ENCODE measurements at regions not wholly inside any gene's neighbourhood (a gene's known extent, or its start where the extent isn't known, plus 50 kb on each side); places are given as distances from the start of the nearest gene placed in this dataset.
"Not testable (repeated sequence)": the region's sequence is repeated elsewhere in the genome, so short reads cannot be mapped to it uniquely, and the experiment has no call there.

DNA sequence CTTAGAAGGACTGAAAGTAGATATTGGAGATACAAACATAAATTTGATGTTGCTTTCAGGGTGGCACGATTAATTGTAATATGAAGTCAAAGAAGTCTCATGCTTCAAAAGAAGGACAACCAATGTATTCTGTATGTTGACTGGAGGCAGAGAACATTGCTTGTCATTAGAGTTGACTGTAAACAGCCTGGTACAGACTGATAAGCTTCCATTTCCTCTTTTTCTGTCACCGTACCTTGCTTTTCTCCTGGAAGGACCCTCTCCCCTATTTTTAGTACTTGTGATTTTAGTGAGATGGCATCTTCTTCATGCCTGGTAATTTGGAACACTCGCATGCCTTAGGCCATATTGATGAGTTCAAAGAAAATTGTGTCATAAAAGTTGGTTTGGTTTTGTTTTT, 809.4 kb downstream of the PRELID2 start:
- no peaks in the 10 kb centered on the region for H3K4me1 Mint-ChIP-seq (ENCODE audit: low read depth)
- no peak overlapping the region for H3K4me3 Mint-ChIP-seq
- H3K27me3 Mint-ChIP-seq, result no peaks in the 10 kb centered on the region
- H3K9me3 Mint-ChIP-seq, result peaks cover 8% of the 10 kb centered on the region
- H3K36me3 Mint-ChIP-seq (ENCODE audit: low read depth), result no peaks in the 10 kb centered on the region
- no peak overlapping the region for H3K27ac Mint-ChIP-seq
- DNase-seq, result no peak

DNA sequence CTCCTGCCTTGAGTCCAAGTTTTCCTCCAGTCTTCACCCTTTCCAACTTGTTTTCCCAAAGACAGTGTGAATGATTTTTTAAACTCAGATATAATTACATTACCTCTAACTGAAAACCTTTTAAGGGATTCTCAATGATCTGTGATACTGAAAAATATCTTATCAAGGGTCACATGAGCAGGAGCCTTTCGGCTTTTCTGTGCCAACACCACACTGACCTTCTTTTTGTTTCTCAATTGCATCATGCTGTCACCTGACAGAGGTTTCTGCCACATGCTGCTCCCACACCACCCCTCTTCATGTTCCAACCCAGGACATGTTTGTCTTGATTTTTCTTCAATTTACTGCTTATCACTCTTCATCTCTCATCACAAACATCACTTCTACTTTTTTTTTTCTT, 820.0 kb downstream of the PRELID2 start:
- no peaks in the 10 kb centered on the region for H3K27me3 Mint-ChIP-seq
- no peaks in the 10 kb centered on the region for H3K9me3 Mint-ChIP-seq
- no peak for DNase-seq
- H3K4me1 Mint-ChIP-seq (ENCODE audit: low read depth), result no peaks in the 10 kb centered on the region
- no peaks in the 10 kb centered on the region for H3K36me3 Mint-ChIP-seq (ENCODE audit: low read depth)
- no peak overlapping the region for H3K27ac Mint-ChIP-seq
- no peak overlapping the region for H3K4me3 Mint-ChIP-seq

DNA sequence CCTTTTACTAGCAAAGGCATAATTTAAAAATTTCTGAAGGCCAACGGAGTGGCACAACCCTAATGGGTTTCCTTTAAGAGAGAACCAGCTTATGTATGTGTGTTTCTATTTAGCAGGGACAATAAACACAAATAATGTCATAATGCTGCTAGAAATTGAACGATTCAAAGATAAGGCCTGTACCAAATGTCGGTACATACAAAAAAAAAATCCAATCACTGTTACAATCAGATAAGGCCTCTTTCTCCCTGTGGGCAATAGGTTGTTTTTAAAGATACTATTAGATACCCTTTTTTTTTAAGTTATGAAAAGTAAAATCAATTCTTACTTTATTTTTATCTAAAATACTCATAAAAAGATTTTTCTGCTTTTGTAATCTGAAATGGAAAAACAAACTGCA, 821.0 kb downstream of the PRELID2 start:
- Mint-ChIP-seq H3K36me3 (ENCODE audit: low read depth) (no peaks in the 10 kb centered on the region), H3K27me3 (no peaks in the 10 kb centered on the region), H3K9me3 (no peaks in the 10 kb centered on the region), H3K4me1 (ENCODE audit: low read depth) (no peaks in the 10 kb centered on the region), H3K4me3 (no peak overlapping the region), H3K27ac (no peak overlapping the region)
- DNase-seq, result no peak

DNA sequence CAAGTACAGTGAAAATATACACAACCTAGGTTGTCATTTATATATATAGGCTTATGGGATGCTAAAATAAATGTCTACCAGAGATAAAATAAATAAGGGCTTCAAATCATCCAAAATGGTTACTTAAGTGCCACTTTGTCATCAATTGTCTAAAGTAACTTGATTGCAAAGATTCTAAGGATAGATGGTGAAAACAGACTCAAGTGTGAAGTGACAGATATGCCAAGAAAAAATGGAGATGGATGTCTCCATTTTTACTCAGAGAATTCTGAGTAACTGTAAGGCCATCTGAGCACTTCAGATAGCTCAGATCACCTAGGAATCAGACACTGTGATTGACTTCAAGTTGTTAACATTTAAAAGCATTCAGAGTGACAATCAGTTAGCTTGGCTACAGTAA, 824.3 kb downstream of the PRELID2 start:
- H3K27me3 Mint-ChIP-seq, result no peaks in the 10 kb centered on the region
- no peaks in the 10 kb centered on the region for H3K4me1 Mint-ChIP-seq (ENCODE audit: low read depth)
- no peak overlapping the region for H3K4me3 Mint-ChIP-seq
- no peak overlapping the region for H3K27ac Mint-ChIP-seq
- H3K36me3 Mint-ChIP-seq (ENCODE audit: low read depth), result no peaks in the 10 kb centered on the region
- H3K9me3 Mint-ChIP-seq, result peaks cover 3% of the 10 kb centered on the region
- DNase-seq, result no peak

DNA sequence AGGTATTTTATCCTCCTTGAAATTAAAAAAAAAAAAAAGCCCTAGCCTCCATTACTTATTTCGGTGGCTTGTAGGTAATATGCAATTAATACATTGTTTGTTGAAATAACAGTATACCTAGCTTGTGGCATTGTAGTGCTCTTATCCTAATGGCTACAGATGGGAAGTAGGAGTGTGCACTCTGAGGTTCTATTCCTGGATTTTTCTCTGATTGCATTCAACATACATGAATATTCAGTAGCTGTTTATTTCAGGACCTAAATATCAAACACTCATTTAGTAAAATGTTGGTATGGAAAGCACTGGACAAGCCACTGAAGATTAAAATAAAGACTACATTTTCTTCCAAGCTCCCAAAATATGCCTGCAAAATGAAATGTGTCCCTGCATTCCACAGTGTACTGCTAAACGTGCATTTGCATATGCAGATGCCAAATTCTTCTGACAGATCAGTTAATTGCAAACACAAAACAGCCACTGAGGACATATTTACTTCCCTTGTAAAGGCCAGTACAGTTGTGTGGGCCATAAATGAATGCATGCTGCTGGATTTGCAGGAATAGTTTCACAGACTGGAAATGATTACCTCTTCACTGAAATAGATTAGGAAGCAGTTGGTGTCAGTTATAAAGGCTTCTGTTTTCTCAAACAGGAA, 826.1 kb downstream of the PRELID2 start:
- Mint-ChIP-seq H3K27ac (no peak overlapping the region), H3K4me1 (ENCODE audit: low read depth) (no peaks in the 10 kb centered on the region), H3K27me3 (no peaks in the 10 kb centered on the region), H3K4me3 (no peak overlapping the region), H3K36me3 (ENCODE audit: low read depth) (no peaks in the 10 kb centered on the region), H3K9me3 (peaks cover 8% of the 10 kb centered on the region)
- DNase-seq, result no peak

DNA sequence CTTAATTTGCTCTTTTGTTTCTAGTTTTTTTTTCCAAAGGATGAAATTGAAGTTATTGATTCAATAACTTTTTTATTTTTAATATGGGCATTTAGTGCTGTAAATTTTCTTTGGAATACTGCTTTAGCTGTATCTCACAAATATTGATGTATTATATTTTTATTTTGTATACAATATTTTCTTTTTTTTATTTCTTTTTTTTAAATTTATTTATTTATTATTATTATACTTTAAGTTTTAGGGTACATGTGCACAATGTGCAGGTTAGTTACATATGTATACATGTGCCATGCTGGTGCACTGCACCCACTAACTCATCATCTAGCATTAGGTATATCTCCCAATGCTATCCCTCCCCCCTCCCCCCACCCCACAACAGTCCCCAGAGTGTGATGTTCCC, 823.7 kb downstream of the KCTD16 start:
- not testable (repeated sequence) for H3K27ac Mint-ChIP-seq; H3K36me3 Mint-ChIP-seq (ENCODE audit: low read depth); H3K27me3 Mint-ChIP-seq; H3K4me1 Mint-ChIP-seq (ENCODE audit: low read depth); H3K4me3 Mint-ChIP-seq; DNase-seq
- peaks cover 16% of the 10 kb centered on the region for H3K9me3 Mint-ChIP-seq

DNA sequence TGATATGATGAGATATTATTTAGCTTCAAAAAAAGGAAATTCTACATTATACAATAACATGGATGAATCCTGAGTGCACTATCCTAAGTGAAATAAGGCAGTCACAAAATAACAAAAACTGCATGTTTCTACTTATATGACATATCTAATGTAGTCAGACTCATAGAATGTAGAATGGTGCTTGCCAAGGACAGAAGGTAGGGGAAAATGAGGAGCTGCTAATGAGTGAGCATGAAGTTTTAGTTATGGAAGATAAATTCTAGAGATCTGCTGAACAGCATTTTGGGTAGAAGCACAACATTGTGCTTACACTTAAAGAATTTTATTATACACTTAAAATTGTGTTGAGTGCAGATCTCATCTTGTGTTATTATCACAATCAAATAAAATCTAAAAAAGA, 812.4 kb downstream of the KCTD16 start:
- no peak for DNase-seq
- H3K27ac Mint-ChIP-seq, result no peak overlapping the region
- H3K9me3 Mint-ChIP-seq, result peaks cover 19% of the 10 kb centered on the region
- no peaks in the 10 kb centered on the region for H3K27me3 Mint-ChIP-seq
- no peak overlapping the region for H3K4me3 Mint-ChIP-seq
- H3K4me1 Mint-ChIP-seq (ENCODE audit: low read depth), result no peaks in the 10 kb centered on the region
- no peaks in the 10 kb centered on the region for H3K36me3 Mint-ChIP-seq (ENCODE audit: low read depth)

DNA sequence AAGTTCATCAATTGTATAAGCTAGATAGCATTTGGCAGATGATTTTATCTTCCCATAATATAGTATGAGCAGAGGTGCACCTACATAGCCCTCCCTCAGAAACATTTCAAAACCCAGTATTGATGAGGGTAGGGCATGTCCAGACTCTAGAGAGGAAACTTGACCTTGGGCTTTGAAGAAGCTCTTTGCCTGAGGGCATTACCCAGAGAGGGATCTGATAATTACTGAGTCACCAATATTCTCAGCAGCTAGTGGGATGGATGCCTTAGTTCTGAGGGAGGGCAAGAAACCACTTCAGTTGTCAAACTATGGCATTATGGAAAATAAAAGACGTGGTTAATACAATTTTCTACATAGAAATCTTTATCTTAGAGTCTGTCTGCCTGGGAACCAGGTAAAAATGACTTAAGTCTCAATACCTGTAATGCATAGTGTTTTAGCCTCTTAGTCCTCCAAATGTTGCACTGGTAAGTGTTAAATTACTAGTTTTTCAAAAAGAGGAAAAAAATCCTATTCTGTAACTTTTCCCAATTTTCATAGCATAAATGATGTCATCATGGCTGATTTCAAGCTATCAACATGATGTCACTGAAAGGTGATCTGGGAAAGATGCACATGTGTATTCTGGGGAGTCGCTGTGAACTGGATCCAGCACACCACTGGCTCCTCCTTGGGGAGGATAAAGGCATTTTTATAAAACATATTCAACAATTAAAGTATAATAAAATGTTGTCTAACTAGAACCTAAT, 809.0 kb downstream of the KCTD16 start:
- peaks cover 7% of the 10 kb centered on the region for H3K9me3 Mint-ChIP-seq
- no peak overlapping the region for H3K4me3 Mint-ChIP-seq
- H3K36me3 Mint-ChIP-seq (ENCODE audit: low read depth), result no peaks in the 10 kb centered on the region
- H3K27me3 Mint-ChIP-seq, result no peaks in the 10 kb centered on the region
- no peak overlapping the region for H3K27ac Mint-ChIP-seq
- no peak for DNase-seq
- no peaks in the 10 kb centered on the region for H3K4me1 Mint-ChIP-seq (ENCODE audit: low read depth)

DNA sequence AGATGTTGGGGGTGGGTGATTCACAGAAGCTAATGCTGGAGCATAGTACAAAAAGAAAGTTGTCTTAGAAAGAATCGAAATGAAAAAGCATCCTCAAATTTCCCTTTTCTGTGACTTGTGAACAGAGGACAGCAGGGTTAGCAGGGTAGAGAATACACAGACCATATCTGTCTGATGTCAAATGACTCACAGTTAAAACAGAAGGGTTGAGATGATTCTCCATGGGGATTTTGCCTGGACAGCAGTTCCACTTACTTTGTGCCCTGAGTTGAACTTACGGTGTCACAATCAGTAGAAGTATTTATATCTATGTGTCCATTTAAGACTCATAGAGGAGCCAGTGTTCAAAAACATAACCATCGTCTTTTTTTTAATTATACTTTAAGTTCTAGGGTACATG, 801.6 kb downstream of the KCTD16 start:
- DNase-seq, result no peak
- H3K4me1 Mint-ChIP-seq (ENCODE audit: low read depth), result no peaks in the 10 kb centered on the region
- no peak overlapping the region for H3K27ac Mint-ChIP-seq
- no peaks in the 10 kb centered on the region for H3K27me3 Mint-ChIP-seq
- peaks cover 20% of the 10 kb centered on the region for H3K9me3 Mint-ChIP-seq
- no peak overlapping the region for H3K4me3 Mint-ChIP-seq
- no peaks in the 10 kb centered on the region for H3K36me3 Mint-ChIP-seq (ENCODE audit: low read depth)

DNA sequence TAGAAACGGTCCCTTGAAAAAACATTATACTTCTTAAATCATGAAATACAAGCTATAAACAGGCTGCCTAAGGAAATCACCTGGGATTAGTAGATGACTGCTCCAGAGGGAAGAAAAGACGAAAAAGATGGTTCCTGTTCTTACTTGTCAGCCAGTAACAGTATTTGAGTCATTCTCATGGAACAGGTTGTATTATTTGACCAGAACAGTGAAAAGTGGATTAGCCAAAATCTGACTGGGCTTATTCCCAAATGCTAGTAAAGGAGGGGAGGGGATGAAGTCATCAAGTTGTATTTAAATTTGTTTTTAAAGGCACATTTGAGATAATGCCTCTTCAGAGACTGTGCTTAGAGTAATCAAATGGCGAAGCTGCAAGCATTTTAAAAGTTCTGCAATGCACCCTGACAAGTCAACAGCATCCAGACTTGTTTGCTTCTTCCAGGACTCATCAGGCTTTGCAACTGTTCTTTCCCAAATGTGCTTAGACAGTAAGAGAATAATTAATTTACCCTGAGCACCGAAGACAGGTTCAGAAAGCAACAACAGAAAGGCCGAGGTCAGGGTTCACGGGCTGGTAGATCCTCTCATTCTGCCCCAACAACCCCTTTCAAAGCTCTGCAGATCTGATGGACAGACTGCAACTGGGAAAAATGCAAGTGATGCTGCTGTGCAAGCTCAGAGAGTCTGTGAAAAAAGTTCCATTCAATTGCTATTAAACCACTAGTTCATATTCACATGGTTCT, 800.6 kb downstream of the KCTD16 start:
- Mint-ChIP-seq H3K27me3 (no peaks in the 10 kb centered on the region), H3K36me3 (ENCODE audit: low read depth) (no peaks in the 10 kb centered on the region), H3K4me1 (ENCODE audit: low read depth) (no peaks in the 10 kb centered on the region), H3K4me3 (no peak overlapping the region), H3K9me3 (peaks cover 21% of the 10 kb centered on the region), H3K27ac (no peak overlapping the region)
- DNase-seq, result no peak

DNA sequence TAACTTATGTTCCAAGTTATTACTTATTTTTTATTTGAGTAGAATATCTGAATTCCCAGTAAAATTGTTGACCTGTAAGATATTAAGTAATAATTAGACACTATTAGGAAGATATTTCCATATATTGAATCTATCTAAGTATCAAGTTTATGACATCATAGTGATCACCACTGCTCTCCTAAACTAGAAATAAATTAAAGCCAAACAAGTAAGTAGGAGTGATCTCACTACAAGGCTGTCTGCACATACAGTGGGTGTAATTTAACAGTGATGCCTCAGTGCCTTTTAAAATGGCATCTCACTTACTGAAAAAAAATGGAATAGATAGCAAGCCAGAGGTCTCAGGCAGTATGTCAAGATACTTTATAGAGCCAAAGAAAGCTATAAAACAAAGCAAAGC, 789.6 kb downstream of the KCTD16 start:
- Mint-ChIP-seq H3K27ac (no peak overlapping the region), H3K27me3 (no peaks in the 10 kb centered on the region), H3K9me3 (peaks cover 3% of the 10 kb centered on the region), H3K36me3 (ENCODE audit: low read depth) (no peaks in the 10 kb centered on the region), H3K4me1 (ENCODE audit: low read depth) (no peaks in the 10 kb centered on the region), H3K4me3 (no peak overlapping the region)
- no peak for DNase-seq

DNA sequence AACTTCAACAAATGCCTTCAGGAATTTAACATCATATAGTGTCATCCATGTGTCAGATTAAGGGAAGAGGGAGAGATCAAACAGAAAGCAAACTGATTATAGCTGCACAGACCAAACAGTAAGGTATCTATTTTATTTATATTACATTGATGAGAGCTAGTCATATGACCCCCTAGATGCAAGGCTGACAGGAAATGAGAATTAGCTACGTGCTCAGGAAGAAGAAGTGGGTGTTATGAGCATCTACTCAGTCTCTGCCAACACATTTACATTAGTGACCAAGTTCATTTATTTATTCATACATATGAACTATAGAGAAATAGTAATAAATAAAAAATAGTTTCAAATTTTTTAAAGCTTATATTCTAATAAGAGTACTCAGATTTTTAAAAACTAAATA, 787.3 kb downstream of the KCTD16 start:
- no peak overlapping the region for H3K4me3 Mint-ChIP-seq
- no peaks in the 10 kb centered on the region for H3K27me3 Mint-ChIP-seq
- H3K9me3 Mint-ChIP-seq, result peaks cover 3% of the 10 kb centered on the region
- no peak for DNase-seq
- H3K27ac Mint-ChIP-seq, result no peak overlapping the region
- H3K36me3 Mint-ChIP-seq (ENCODE audit: low read depth), result no peaks in the 10 kb centered on the region
- no peaks in the 10 kb centered on the region for H3K4me1 Mint-ChIP-seq (ENCODE audit: low read depth)

DNA sequence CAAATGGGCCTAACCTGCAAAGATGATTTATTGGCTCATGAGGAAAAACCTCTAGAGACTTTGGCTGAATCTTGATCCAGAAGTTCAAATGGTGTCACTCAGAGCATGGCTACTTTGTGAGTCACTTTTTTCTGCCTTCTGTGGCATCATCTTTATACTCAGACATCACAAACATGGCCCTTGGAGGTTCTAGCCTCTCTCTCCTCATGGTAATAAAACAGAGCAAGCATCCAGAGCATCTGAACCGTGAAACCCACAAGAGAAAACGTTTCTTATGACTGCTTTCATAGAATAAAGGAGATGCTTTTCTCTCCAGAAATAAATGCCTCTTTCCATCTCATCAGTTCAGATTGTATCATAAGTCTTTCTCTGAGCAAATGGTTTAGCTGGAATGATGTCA, 780.3 kb downstream of the KCTD16 start:
- DNase-seq, result no peak
- Mint-ChIP-seq H3K27me3 (no peaks in the 10 kb centered on the region), H3K36me3 (ENCODE audit: low read depth) (no peaks in the 10 kb centered on the region), H3K27ac (no peak overlapping the region), H3K4me3 (no peak overlapping the region), H3K4me1 (ENCODE audit: low read depth) (no peaks in the 10 kb centered on the region), H3K9me3 (peaks cover 5% of the 10 kb centered on the region)

DNA sequence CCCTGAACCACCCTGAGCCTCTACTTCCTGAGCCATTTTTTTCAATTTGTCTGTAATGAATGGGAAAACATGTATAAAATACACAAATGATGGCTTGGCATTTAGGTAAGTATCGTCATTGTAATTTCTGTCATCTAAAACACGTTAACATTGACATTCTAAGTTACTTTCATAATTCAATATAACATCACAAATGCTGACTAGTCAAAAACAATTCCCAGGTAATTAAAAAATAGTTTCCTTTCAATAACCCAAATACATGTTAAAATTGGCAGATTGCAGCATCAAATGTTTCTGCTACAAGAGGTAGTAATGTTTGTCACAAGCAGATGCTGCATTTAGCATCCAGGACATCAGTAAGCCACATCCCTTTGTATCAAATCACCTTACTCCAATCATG, 776.4 kb downstream of the KCTD16 start:
- H3K4me1 Mint-ChIP-seq (ENCODE audit: low read depth), result no peaks in the 10 kb centered on the region
- H3K36me3 Mint-ChIP-seq (ENCODE audit: low read depth), result no peaks in the 10 kb centered on the region
- peaks cover 7% of the 10 kb centered on the region for H3K9me3 Mint-ChIP-seq
- no peak overlapping the region for H3K4me3 Mint-ChIP-seq
- DNase-seq, result no peak
- no peak overlapping the region for H3K27ac Mint-ChIP-seq
- no peaks in the 10 kb centered on the region for H3K27me3 Mint-ChIP-seq

DNA sequence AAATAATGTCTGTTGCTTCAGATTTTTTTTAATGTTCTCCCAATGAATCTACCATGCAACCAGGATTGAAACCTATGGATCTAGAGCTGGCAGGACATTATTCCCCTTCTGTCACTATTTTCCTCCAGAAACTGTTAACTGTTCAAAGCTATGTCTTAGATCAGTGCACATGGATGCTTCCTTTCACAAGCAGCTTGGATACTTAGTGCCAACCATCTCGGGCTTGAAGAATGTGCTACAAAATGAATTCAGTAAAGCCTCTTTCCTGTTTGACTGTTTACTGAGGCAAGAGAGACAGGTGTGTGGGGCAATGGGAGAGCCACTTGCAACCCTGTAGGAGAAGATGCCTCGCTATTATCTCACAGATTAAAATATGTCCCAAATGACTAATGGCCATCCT, 774.8 kb downstream of the KCTD16 start:
- Mint-ChIP-seq H3K4me3 (no peak overlapping the region), H3K27ac (no peak overlapping the region), H3K27me3 (no peaks in the 10 kb centered on the region), H3K9me3 (peaks cover 7% of the 10 kb centered on the region), H3K4me1 (ENCODE audit: low read depth) (no peaks in the 10 kb centered on the region), H3K36me3 (ENCODE audit: low read depth) (no peaks in the 10 kb centered on the region)
- DNase-seq, result no peak
